NB4 (cell line): ENCODE measurements at regions not wholly inside any gene's neighbourhood (a gene's known extent, or its start where the extent isn't known, plus 50 kb on each side); places are given as distances from the start of the nearest gene placed in this dataset.

Source experiments
- DNase-seq: peaks from one replicate; pipeline ENCODE4 v3.0.0; 2010; ENCODE audit warnings: low read depth
- H3K4me3 ChIP-seq: one replicate; pipeline ENCODE4 v1.5.1; 2011; ENCODE audit warnings: mild to moderate bottlenecking, low read depth, low read length, moderate library complexity
- MYC ChIP-seq: IDR thresholded peaks from 2 replicates; pipeline ENCODE4 v1.6.1; 2011; ENCODE audit warnings: low read depth, low read length
- POLR2A ChIP-seq: IDR thresholded peaks from 2 replicates; pipeline ENCODE4 v1.6.1; 2011; ENCODE audit warnings: mild to moderate bottlenecking; ENCODE audit not compliant: insufficient read length; ENCODE audit errors: extremely low read depth
- TF ChIP-seq, protein P1 (sequence below): IDR thresholded peaks from 2 replicates; pipeline ENCODE4 v1.6.1; 2011; ENCODE audit warnings: low read depth, low read length
- TF ChIP-seq, protein P2 (sequence below): IDR thresholded peaks from one replicate; pipeline ENCODE4 v1.5.1; 2012; ENCODE audit warnings: low read depth, low read length

DNA sequence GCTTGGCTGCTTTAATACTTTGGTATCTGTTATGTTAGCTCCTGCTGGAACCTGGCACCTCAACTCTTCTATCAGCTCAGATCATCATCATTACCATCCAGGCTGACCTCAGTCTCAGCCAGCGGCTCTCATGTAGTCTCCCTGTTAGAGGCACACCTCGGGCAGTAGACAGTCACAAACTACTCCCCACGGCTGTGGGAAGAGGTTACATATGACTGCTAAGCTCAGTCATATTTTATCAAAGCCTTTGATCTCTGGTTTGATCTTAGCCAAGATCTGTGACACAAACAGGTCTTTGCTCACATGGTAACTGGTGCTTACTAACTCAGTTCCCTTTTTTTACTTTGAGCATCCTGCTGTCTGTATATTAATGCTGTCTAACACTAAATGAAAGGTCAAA is 384.9 kb downstream of the CENPC start:
- no peak for TF ChIP-seq POLR2A
- no peak for TF ChIP-seq MYC
- TF ChIP-seq, protein P1, sequence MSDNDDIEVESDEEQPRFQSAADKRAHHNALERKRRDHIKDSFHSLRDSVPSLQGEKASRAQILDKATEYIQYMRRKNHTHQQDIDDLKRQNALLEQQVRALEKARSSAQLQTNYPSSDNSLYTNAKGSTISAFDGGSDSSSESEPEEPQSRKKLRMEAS = no peak
- TF ChIP-seq, protein P2, sequence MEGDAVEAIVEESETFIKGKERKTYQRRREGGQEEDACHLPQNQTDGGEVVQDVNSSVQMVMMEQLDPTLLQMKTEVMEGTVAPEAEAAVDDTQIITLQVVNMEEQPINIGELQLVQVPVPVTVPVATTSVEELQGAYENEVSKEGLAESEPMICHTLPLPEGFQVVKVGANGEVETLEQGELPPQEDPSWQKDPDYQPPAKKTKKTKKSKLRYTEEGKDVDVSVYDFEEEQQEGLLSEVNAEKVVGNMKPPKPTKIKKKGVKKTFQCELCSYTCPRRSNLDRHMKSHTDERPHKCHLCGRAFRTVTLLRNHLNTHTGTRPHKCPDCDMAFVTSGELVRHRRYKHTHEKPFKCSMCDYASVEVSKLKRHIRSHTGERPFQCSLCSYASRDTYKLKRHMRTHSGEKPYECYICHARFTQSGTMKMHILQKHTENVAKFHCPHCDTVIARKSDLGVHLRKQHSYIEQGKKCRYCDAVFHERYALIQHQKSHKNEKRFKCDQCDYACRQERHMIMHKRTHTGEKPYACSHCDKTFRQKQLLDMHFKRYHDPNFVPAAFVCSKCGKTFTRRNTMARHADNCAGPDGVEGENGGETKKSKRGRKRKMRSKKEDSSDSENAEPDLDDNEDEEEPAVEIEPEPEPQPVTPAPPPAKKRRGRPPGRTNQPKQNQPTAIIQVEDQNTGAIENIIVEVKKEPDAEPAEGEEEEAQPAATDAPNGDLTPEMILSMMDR = no peak
- no peak overlapping the region for H3K4me3 ChIP-seq
- DNase-seq = peak; percentile 4

DNA sequence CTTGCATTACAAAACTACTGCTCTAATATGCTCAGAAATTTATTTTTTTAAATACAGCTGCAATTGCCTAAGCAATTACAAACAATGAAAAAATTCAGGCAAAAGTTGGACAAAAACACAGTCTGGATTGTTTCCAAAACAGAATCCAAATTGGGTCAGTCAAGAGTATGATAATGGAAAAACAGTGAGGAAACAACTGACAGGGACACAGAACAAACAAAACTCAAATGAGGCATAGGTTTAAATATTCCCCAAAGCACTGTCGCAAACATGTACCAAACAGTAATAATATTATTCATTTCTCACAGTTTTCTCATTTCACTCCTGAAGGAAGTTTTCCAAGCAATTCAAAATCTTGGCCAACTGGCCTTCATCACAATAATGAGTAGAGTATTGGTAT is 386.6 kb downstream of the CENPC start:
- no peak overlapping the region for H3K4me3 ChIP-seq
- no peak for TF ChIP-seq MYC
- TF ChIP-seq, protein P2 = no peak
- TF ChIP-seq, protein P1 = no peak
- TF ChIP-seq POLR2A = no peak
- no peak for DNase-seq

DNA sequence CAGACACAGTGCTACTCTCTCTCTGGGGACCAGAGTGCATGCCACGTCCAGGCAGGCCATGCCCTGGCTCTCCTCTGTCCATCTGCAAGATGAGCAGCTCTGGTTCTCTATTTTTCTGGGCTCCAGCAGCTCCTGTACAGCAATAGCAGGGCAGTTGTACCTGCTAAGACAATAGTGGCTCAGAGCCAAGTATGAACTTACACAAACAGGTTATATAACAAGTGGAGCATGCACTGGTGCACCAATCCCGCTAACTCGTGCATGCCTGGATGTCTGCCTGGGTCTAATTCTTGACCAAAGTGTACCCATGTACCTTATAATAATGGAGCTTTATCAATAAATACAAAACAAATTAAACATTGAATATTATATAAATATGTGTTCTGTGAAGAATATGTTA is 392.3 kb downstream of the CENPC start:
- TF ChIP-seq MYC (no peak), POLR2A (no peak)
- TF ChIP-seq, protein P1 = no peak
- TF ChIP-seq, protein P2 = no peak
- DNase-seq = no peak
- H3K4me3 ChIP-seq = no peak overlapping the region

DNA sequence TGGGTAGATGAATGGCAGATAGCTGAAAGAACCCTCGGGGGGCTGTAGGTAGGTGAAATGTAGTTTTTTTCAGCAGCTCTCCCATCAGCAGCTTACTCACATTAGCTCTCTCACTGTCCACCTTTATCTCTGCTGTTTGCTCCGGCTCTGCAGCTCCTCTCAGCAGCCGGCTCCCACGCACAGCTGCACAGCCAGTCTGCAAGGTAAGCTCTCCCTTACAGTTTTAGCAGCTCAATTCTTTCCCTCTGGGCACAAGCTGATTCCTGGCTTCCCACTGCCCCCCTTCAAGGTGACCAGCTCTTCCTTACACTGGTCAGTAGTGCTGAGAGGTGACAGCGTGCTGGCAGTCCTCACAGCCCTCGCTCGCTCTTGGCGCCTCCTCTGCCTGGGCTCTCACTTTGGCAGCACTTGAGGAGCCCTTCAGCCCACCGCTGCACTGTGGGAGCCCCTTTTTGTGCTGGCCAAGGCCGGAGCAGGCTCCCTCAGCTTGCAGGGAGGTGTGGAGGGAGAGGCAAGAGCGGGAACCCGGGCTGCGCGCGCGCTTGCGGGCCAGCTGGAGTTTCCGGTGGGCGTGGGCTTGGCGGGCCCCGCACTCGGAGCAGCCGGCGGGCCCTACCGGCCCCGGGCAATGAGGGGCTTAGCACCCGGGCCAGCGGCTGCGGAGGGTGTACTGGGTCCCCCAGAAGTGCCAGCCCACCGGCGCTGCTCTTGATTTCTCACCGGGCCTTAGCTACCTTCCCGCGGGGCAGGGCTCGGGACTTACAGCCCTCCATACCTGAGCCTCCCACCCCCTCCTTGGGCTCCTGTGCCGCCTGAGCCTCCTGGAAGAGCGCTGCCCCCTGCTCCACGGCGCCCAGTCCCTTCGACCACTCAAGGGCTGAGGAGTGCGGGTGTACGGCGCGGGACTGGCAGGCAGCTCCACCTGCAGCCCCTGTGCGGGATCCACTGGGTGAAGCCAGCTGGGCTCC is 393.6 kb downstream of the CENPC start:
- H3K4me3 ChIP-seq = no peak overlapping the region
- DNase-seq = peak; percentile 6
- TF ChIP-seq POLR2A = no peak
- TF ChIP-seq, protein P2 = no peak
- TF ChIP-seq MYC = no peak
- TF ChIP-seq, protein P1 = no peak

DNA sequence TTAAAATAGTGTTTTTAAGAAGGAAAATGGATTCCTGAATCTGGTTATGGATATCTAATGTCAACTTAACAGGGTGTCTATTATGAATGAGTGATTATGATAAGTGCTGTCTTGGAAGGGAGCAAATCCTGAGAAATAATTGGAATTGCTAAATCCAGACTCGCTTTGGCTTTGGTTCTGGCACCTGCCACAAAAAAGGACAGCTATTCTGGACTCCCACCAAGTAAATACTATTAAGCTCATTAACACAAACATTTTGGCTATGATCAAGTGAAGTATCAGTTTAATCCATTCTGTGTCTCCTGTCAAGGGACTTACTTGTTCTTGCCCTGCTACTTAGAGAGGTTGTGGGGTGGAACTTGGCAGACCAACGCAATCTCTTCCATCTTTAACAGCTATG is 403.7 kb downstream of the CENPC start:
- no peak for DNase-seq
- no peak overlapping the region for H3K4me3 ChIP-seq
- TF ChIP-seq POLR2A (no peak), MYC (no peak)
- TF ChIP-seq, protein P2 = no peak
- TF ChIP-seq, protein P1 = no peak
